Muscle of leg (tissue), 3 donors: ENCODE measurements at regions not wholly inside any gene's neighbourhood (a gene's known extent, or its start where the extent isn't known, plus 50 kb on each side); places are given as distances from the start of the nearest gene placed in this dataset.

Experiments used
- DNase-seq: peaks from one replicate; pipeline ENCODE4 v3.0.0; 2013
- H3K27ac ChIP-seq: one replicate; pipeline ENCODE4 v1.5.1; 2013; ENCODE audit warnings: mild to moderate bottlenecking, low read length, control low read depth
- H3K27me3 ChIP-seq: one replicate; pipeline ENCODE4 v1.6.1; 2013; ENCODE audit warnings: low read length; ENCODE audit not compliant: control insufficient read depth, insufficient read depth
- H3K36me3 ChIP-seq: one replicate; pipeline ENCODE4 v1.6.1; 2013; ENCODE audit warnings: low read length; ENCODE audit not compliant: control insufficient read depth, insufficient read depth
- H3K4me1 ChIP-seq: one replicate; pipeline ENCODE4 v1.6.1; 2013; ENCODE audit warnings: low read length; ENCODE audit not compliant: control insufficient read depth, insufficient read depth
- H3K4me3 ChIP-seq: one replicate; pipeline ENCODE4 v1.5.1; 2013; ENCODE audit warnings: low read length, control low read depth
- H3K9me3 ChIP-seq: replicated peaks from 2 replicates; pipeline ENCODE4 v1.6.1; 2013; ENCODE audit warnings: low read depth, low read length; ENCODE audit not compliant: control insufficient read depth
- WGBS: methylation state at CpG from one replicate; pipeline ENCODE4 v1.1.5; 2013; ENCODE audit warnings: missing lambda C conversion rate; ENCODE audit not compliant: insufficient coverage; 5-methylcytosine and 5-hydroxymethylcytosine counted together

- DNase-seq: peak; percentile 6
Measured at GRCh38 chr9:90365666-90366065, 277.0 kb downstream of the DIRAS2 start.

GRCh38 chr9:90368241-90368640, 274.4 kb downstream of the DIRAS2 start:
- DNase-seq: no peak
- H3K9me3 ChIP-seq: no peaks in the 10 kb centered on the region
- no peak overlapping the region for H3K27ac ChIP-seq
- H3K36me3 ChIP-seq: no peaks in the 10 kb centered on the region
- H3K27me3 ChIP-seq: peaks cover 4% of the 10 kb centered on the region
- no peaks in the 10 kb centered on the region for H3K4me1 ChIP-seq
- no peak overlapping the region for H3K4me3 ChIP-seq

More at GRCh38 chr9:90365666-90366065, 277.0 kb downstream of the DIRAS2 start:
- no peak overlapping the region for H3K4me3 ChIP-seq
- WGBS: no CpG with 5 or more reads among the region's 2 CpGs
- no peaks in the 10 kb centered on the region for H3K36me3 ChIP-seq
- H3K9me3 ChIP-seq: no peaks in the 10 kb centered on the region
- H3K27me3 ChIP-seq: peaks cover 4% of the 10 kb centered on the region
- no peaks in the 10 kb centered on the region for H3K4me1 ChIP-seq
- H3K27ac ChIP-seq: no peak overlapping the region

DNA sequence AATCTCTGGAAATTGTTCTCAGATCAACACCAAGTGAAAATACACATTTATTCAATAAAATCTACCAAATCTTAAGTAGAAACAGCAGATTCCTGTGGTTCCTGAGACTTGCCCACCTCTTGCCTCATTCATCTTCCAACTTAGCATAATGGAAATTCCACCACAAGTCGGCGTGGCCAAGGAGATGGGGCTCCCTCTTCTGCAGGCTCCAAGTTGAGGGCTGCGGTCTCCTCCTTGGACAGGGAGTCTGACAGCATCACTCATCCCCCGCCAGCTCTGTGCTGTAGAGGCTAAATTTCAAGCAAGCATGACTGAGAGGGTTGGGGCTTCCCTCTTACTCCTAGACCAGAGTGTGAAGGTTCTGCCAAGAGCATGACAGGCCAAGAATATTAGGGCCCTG, 273.7 kb downstream of the DIRAS2 start:
- Histone ChIP-seq H3K27ac (no peak overlapping the region), H3K27me3 (peaks cover 4% of the 10 kb centered on the region), H3K4me1 (no peaks in the 10 kb centered on the region), H3K4me3 (no peak overlapping the region), H3K9me3 (no peaks in the 10 kb centered on the region), H3K36me3 (no peaks in the 10 kb centered on the region)
- WGBS: 98% methylated on average over 4 of the region's 4 CpGs
- DNase-seq: no peak

DNA sequence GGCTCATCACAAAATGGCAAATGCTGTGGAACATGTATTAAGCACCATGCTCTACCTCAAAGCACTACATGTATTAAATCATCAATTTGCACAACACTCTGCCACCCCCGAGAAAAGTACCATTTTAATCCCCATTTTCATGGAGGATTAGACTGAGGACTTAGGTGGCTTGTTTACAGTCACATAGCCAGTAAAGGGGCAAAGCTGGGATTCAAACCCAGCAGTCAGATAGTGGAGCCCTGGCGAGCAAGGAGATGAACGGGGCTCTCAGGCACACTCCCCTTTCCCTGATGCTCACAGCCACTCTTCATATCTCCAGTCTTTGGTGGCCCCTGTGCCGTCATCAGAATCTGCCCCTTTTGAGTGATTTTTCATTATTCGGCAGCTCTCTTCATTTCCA, 262.9 kb downstream of the DIRAS2 start:
- H3K27me3 ChIP-seq: no peaks in the 10 kb centered on the region
- DNase-seq: no peak
- WGBS: 51% methylated on average over 4 of the region's 5 CpGs
- no peaks in the 10 kb centered on the region for H3K36me3 ChIP-seq
- H3K4me3 ChIP-seq: no peak overlapping the region
- no peak overlapping the region for H3K27ac ChIP-seq
- H3K4me1 ChIP-seq: no peaks in the 10 kb centered on the region
- no peaks in the 10 kb centered on the region for H3K9me3 ChIP-seq

- no peak for DNase-seq
- Histone ChIP-seq H3K9me3 (no peaks in the 10 kb centered on the region), H3K36me3 (no peaks in the 10 kb centered on the region), H3K4me3 (no peak overlapping the region), H3K27ac (no peak overlapping the region), H3K27me3 (no peaks in the 10 kb centered on the region), H3K4me1 (no peaks in the 10 kb centered on the region)
- no CpG with 5 or more reads among the region's 6 CpGs for WGBS
Measured at GRCh38 chr9:90385146-90385545, 257.5 kb downstream of the DIRAS2 start.

GRCh38 chr9:90393365-90394152, 249.1 kb downstream of the DIRAS2 start:
- no peaks in the 10 kb centered on the region for H3K4me1 ChIP-seq
- no peaks in the 10 kb centered on the region for H3K36me3 ChIP-seq
- H3K27ac ChIP-seq: no peak overlapping the region
- DNase-seq: peak; percentile 13
- 91% methylated on average over 4 of the region's 8 CpGs for WGBS
- H3K9me3 ChIP-seq: no peaks in the 10 kb centered on the region
- no peaks in the 10 kb centered on the region for H3K27me3 ChIP-seq
- no peak overlapping the region for H3K4me3 ChIP-seq

- WGBS: no CpG with 5 or more reads among the region's 3 CpGs
- DNase-seq: peak; percentile 2
Measured at GRCh38 chr9:90394871-90395270, 247.8 kb downstream of the DIRAS2 start.

GRCh38 chr9:90400091-90400490, 242.5 kb downstream of the DIRAS2 start:
- no peaks in the 10 kb centered on the region for H3K27me3 ChIP-seq
- WGBS: no CpG with 5 or more reads among the region's 6 CpGs
- H3K9me3 ChIP-seq: no peaks in the 10 kb centered on the region
- H3K4me3 ChIP-seq: no peak overlapping the region
- DNase-seq: no peak
- no peak overlapping the region for H3K27ac ChIP-seq
- no peaks in the 10 kb centered on the region for H3K36me3 ChIP-seq
- no peaks in the 10 kb centered on the region for H3K4me1 ChIP-seq

More at GRCh38 chr9:90394871-90395270, 247.8 kb downstream of the DIRAS2 start:
- no peaks in the 10 kb centered on the region for H3K9me3 ChIP-seq
- H3K36me3 ChIP-seq: no peaks in the 10 kb centered on the region
- H3K27me3 ChIP-seq: no peaks in the 10 kb centered on the region
- H3K4me1 ChIP-seq: no peaks in the 10 kb centered on the region
- no peak overlapping the region for H3K27ac ChIP-seq
- no peak overlapping the region for H3K4me3 ChIP-seq

DNA sequence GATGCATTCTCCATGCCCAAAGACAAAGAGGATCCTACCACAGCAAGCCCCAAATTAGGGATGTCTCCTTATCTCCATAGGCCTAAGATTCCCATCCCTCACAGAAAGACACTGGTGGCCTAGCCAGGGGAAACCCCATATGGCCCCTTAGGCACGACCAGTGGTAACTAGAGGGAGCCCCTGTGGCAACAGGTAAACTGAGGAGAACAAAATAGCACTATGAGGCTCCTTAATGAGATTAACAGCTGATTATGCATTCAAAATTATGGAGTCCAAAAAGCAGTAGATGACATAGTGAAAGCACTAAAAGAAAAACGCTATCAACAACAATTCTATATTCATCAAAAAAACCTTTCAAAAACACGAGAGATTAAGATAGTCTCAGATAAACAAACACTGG, 234.0 kb downstream of the DIRAS2 start:
- Histone ChIP-seq H3K27me3 (no peaks in the 10 kb centered on the region), H3K4me3 (no peak overlapping the region), H3K9me3 (peaks cover 7% of the 10 kb centered on the region), H3K4me1 (no peaks in the 10 kb centered on the region), H3K36me3 (no peaks in the 10 kb centered on the region), H3K27ac (no peak overlapping the region)
- no CpG with 5 or more reads among the region's 3 CpGs for WGBS
- no peak for DNase-seq

DNA sequence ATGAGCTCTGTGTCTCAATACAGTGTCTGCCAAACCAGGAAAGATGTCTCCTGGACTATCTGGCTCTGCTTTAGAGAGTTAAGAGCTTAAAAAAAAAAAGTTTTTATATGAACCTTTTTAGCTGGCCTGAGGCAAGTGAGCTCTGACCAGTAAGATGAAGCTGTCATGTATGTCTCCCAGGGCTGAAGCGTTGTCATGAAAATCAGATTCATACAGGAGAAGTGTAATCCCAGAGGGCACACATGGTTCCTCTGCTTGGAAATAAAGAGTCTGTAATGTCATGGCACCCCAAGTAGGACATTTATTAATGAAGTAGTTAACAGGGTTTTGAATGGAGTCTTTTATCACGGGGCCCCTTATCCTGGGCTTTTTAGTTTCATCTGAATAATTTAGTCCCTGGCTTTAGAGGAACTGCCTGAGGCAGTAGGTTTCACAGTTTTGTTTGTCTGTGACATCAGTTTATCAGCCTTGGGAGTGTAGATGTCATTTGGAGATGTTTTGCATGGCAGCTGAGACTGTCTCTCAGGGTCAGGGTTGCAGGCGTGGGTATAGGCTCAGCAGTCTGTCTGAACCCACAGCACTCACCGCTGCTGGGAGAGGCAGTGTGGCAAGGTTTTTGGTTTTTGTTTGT, 223.3 kb downstream of the DIRAS2 start:
- DNase-seq: peak; percentile 7
- Histone ChIP-seq H3K36me3 (no peaks in the 10 kb centered on the region), H3K4me1 (no peaks in the 10 kb centered on the region), H3K27me3 (no peaks in the 10 kb centered on the region), H3K27ac (peak overlapping the region; percentile 13), H3K9me3 (no peaks in the 10 kb centered on the region), H3K4me3 (no peak overlapping the region)
- WGBS: 70% methylated on average over 3 of the region's 4 CpGs
